BLaER1 treated with 17β-estradiol and CSF1 and Interleukin-3, amounts not matched to agents 10 nM and 100 nM (cell line): ENCODE measurements at regions not wholly inside any gene's neighbourhood (a gene's known extent, or its start where the extent isn't known, plus 50 kb on each side); places are given as distances from the start of the nearest gene placed in this dataset.

Experiments used
- H3K27ac ChIP-seq, 11 experiments: shearing (Covaris generic); formaldehyde crosslinking; 2 replicates each; pipeline ENCODE4 v1.8.1; 2022
- H3K27me3 ChIP-seq, 11 experiments: shearing (Covaris generic); formaldehyde crosslinking; 2 replicates each; pipeline ENCODE4 v1.8.1; 2022
- H3K36me3 ChIP-seq, 11 experiments: shearing (Covaris generic); formaldehyde crosslinking; 2 replicates each; pipeline ENCODE4 v1.8.1; 2022
- H3K4me1 ChIP-seq, 10 experiments: shearing (Covaris generic); formaldehyde crosslinking; 2 replicates each; pipeline ENCODE4 v1.8.1; 2022
- H3K4me2 ChIP-seq, 11 experiments: shearing (Covaris generic); formaldehyde crosslinking; 2 replicates each; pipeline ENCODE4 v1.8.1; 2022
- H3K4me3 ChIP-seq, 10 experiments: shearing (Covaris generic); formaldehyde crosslinking; 2 replicates each; pipeline ENCODE4 v1.8.1; 2022
- H3K9ac ChIP-seq, 11 experiments: shearing (Covaris generic); formaldehyde crosslinking; 2 replicates each; pipeline ENCODE4 v1.8.1; 2022
- H3K9me3 ChIP-seq, 11 experiments: shearing (Covaris generic); formaldehyde crosslinking; replicated peaks in 1 of 11; 2 replicates each; pipeline ENCODE4 v1.8.1; 2022
- H4K20me1 ChIP-seq, 11 experiments: shearing (Covaris generic); formaldehyde crosslinking; 2 replicates each; pipeline ENCODE4 v1.8.1; 2022
- Cebpa-rat ChIP-seq, 11 experiments: shearing (Covaris generic); IDR thresholded peaks; 2 replicates each; pipeline ENCODE4 v1.8.1; 2022

DNA sequence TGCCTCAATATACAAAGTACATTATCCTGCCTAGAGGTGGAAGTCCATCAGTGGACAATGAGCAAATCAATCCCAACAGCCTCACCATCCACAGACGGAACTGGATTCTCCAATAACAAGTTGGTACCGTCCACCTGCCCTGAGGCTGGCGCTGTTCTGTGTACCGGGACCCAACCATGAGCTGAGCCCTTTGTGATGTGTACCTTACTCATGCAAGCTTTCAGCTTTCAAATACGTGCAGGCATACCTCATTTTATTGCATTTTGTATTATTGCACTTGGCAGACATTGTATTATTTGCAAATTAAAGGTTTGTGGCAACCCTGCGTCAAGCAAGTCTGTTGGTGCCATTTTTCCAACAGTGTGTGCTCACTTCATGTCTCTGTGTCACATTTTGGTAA, 476.0 kb upstream of the MKI67 start:
- no peaks in the 10 kb centered on the region for H3K36me3 ChIP-seq
- no peaks in the 10 kb centered on the region for H3K4me1 ChIP-seq
- no peak overlapping the region for H3K27ac ChIP-seq
- no peak overlapping the region for H3K9ac ChIP-seq
- no peak overlapping the region for H3K4me3 ChIP-seq
- no peak for TF ChIP-seq Cebpa-rat (IDR thresholded peaks at IDR 0.05)
- no peaks in the 10 kb centered on the region for H4K20me1 ChIP-seq
- H3K4me2 ChIP-seq: no peak overlapping the region
- H3K9me3 ChIP-seq: peaks cover 0 to 23% (median 13%) of the 10 kb centered on the region in 11 experiments; a peak in 15 of 22 replicates
- no peaks in the 10 kb centered on the region for H3K27me3 ChIP-seq

DNA sequence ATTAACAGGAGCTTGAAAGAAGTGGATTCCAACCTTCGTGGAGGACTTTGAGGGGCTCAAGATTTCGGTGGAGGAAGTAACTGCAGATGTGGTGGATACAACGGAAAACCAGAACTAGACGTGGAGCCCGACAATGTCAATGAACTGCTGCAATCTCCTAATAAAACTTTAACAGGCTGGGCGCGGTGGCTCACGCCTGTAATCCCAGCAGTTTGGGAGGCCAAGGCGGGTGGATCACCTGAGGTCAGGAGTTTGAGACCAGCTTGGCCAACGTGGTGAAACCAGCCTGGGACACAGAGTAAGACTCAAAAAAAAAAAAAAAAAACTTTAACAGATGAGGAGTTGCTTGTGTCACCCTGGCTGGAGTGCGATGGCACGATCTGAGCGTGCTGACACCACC, 477.8 kb upstream of the MKI67 start:
- no peak overlapping the region for H3K4me2 ChIP-seq
- no peaks in the 10 kb centered on the region for H3K27me3 ChIP-seq
- H3K4me1 ChIP-seq: no peaks in the 10 kb centered on the region
- H3K9ac ChIP-seq: no peak overlapping the region
- no peaks in the 10 kb centered on the region for H3K36me3 ChIP-seq
- H3K27ac ChIP-seq: no peak overlapping the region
- no peak overlapping the region for H3K4me3 ChIP-seq
- H3K9me3 ChIP-seq: peaks cover 0 to 23% (median 13%) of the 10 kb centered on the region in 11 experiments; a peak in 15 of 22 replicates
- no peaks in the 10 kb centered on the region for H4K20me1 ChIP-seq
- TF ChIP-seq Cebpa-rat (IDR thresholded peaks at IDR 0.05): no peak

DNA sequence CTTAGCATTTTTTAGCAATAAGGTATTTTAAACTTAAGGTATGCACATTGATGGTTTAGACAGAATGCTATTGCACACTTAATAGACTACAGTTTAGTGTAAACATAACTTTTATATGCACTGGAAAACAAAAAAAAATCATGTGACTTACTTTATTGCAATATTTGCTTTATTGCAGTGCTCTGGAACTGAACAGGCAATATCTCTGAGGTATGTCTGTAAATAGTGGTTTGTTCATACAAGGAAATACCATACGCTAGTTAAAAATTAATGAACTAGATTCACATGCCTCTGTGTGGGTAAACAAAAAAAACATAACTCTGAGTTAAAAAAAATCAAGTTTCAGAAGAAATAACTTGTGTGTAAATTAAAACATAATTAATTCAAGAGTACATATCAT, 479.0 kb upstream of the MKI67 start:
- Histone ChIP-seq H3K9ac (no peak overlapping the region), H3K27me3 (no peaks in the 10 kb centered on the region), H3K4me3 (no peak overlapping the region), H3K27ac (no peak overlapping the region), H3K9me3 (peaks cover 0 to 23% (median 13%) of the 10 kb centered on the region in 11 experiments; a peak in 15 of 22 replicates), H4K20me1 (no peaks in the 10 kb centered on the region), H3K36me3 (no peaks in the 10 kb centered on the region), H3K4me2 (no peak overlapping the region), H3K4me1 (no peaks in the 10 kb centered on the region)
- TF ChIP-seq Cebpa-rat (IDR thresholded peaks at IDR 0.05): no peak

DNA sequence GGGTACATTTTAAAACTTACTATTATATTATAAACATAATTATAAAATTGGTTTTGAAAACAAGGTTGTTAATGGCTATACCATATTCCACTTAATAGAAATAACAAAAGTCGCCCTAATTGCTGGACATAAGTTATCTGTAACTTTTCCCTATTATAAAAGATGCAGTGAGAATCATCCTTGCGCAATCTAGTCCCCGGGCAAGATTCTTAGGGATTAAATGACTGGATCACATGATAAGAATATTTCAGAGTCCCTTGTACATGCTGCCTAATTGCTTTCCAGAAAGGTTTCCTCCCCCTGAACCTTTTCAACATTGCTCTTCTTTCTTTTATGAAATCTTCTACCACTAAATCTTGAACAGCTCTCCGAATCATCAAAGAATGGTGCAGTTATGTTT, 479.8 kb upstream of the MKI67 start:
- Histone ChIP-seq H4K20me1 (no peaks in the 10 kb centered on the region; a peak in 1 of 22 replicates), H3K9ac (no peak overlapping the region), H3K27me3 (no peaks in the 10 kb centered on the region), H3K4me3 (no peak overlapping the region), H3K27ac (no peak overlapping the region), H3K4me2 (no peak overlapping the region), H3K4me1 (no peaks in the 10 kb centered on the region), H3K9me3 (peaks cover 0 to 23% (median 13%) of the 10 kb centered on the region in 11 experiments; a peak in 15 of 22 replicates), H3K36me3 (no peaks in the 10 kb centered on the region)
- peak in 3 of 11 experiments; percentile 19 to 69 (median 50); a peak in 5 of 22 replicates for TF ChIP-seq Cebpa-rat (IDR thresholded peaks at IDR 0.05)

DNA sequence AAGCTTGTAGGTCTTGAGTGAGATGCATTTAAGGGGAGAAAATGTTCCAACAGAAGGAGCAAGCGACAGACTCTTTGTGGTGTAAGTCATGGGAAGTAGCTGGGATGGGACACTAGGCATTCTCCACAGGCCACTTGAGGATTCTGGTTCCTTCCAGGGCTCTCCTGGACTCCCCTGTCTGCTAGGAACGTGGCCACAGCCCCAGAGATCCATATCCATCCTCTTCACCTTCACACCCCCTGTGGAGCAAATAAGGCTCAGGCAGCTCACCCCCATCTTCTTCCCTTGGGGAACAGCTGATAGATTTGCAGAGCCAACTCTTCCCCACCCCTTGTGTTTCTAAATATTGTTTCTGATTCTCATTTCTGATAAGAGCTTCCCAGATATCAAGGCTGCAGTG, 482.6 kb upstream of the MKI67 start:
- Histone ChIP-seq H3K9me3 (peaks cover 0 to 7% (median 4%) of the 10 kb centered on the region in 11 experiments; a peak in 12 of 22 replicates), H3K9ac (no peak overlapping the region), H3K4me3 (no peak overlapping the region), H3K36me3 (no peaks in the 10 kb centered on the region), H3K27me3 (no peaks in the 10 kb centered on the region), H3K27ac (no peak overlapping the region), H3K4me2 (no peak overlapping the region), H4K20me1 (no peaks in the 10 kb centered on the region; a peak in 1 of 22 replicates), H3K4me1 (no peaks in the 10 kb centered on the region)
- TF ChIP-seq Cebpa-rat (IDR thresholded peaks at IDR 0.05): no peak

DNA sequence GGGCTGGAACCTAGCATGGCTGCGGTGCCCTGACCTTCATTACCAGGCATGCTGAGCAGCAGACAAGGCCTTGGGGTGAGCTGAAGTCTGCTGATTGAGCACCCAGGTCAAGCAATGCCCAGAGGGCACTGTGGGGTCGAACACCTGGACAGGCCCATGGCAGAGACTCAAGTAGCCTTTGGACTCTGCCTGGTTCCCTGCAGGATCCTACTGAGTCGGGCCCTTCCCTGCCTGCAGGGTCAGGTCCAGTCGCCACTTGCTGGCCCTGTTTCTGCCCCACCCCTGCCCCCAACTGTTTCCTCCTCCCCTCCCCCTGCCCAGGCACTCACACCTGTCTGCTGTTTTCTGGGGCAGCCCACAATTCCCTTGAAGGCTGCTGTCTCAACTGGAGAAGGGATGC, 483.2 kb upstream of the MKI67 start:
- Histone ChIP-seq H4K20me1 (no peaks in the 10 kb centered on the region; a peak in 1 of 22 replicates), H3K4me1 (no peaks in the 10 kb centered on the region), H3K27me3 (no peaks in the 10 kb centered on the region), H3K36me3 (no peaks in the 10 kb centered on the region), H3K27ac (no peak overlapping the region), H3K4me2 (no peak overlapping the region), H3K9ac (no peak overlapping the region), H3K9me3 (peaks cover 0 to under 1% (median 0%) of the 10 kb centered on the region in 11 experiments; a peak in 2 of 22 replicates), H3K4me3 (no peak overlapping the region)
- no peak for TF ChIP-seq Cebpa-rat (IDR thresholded peaks at IDR 0.05)

DNA sequence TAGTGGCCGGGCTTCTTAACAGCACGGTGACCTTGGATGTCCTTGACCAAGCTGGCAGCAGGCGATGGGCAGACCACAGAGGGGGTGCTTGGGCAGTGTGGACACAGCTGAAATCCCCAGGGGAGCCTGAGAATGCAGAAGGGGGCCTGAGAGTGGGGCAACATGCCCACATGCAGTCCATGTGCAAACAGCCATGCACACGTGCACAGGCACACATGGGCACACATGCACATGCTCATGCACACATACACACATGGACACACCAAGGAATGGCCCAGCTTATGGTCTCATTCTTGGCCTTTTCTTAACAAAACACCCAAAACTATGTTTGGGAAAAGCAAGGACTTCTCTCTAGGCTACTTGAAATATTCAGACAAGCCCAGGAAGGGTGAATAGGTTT, 483.9 kb upstream of the MKI67 start:
- Histone ChIP-seq H3K9ac (no peak overlapping the region), H3K27me3 (no peaks in the 10 kb centered on the region), H3K4me3 (no peak overlapping the region), H3K36me3 (no peaks in the 10 kb centered on the region), H3K4me1 (no peaks in the 10 kb centered on the region), H3K9me3 (no peaks in the 10 kb centered on the region), H3K27ac (no peak overlapping the region), H3K4me2 (no peak overlapping the region), H4K20me1 (no peaks in the 10 kb centered on the region; a peak in 1 of 22 replicates)
- TF ChIP-seq Cebpa-rat (IDR thresholded peaks at IDR 0.05): no peak

DNA sequence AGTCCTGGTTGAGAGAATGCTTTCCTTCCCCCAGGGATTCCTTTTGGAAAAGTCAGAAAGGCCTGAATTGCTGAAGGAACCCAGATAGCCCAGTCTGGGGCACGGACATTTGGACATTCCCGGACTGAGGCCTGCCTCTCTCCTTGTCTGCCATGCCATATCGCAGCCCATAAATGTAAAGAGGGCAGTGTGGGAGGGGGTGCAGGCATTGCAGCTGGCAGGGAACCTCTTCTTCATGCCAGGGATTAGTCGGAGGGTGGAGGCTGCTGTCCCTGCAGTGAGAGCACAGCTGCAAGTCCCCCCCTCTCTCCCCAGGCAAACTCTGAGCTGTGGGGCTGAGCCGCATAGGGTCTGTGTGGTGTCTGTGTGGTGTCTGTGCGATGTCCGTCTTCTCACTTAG, 486.0 kb upstream of the MKI67 start:
- Histone ChIP-seq H4K20me1 (no peaks in the 10 kb centered on the region; a peak in 1 of 22 replicates), H3K9ac (no peak overlapping the region), H3K27ac (no peak overlapping the region), H3K36me3 (no peaks in the 10 kb centered on the region), H3K4me1 (no peaks in the 10 kb centered on the region), H3K4me2 (no peak overlapping the region), H3K4me3 (no peak overlapping the region), H3K9me3 (peaks cover 0 to 7% (median 0%) of the 10 kb centered on the region in 11 experiments; a peak in 1 of 22 replicates), H3K27me3 (no peaks in the 10 kb centered on the region)
- TF ChIP-seq Cebpa-rat (IDR thresholded peaks at IDR 0.05): no peak

DNA sequence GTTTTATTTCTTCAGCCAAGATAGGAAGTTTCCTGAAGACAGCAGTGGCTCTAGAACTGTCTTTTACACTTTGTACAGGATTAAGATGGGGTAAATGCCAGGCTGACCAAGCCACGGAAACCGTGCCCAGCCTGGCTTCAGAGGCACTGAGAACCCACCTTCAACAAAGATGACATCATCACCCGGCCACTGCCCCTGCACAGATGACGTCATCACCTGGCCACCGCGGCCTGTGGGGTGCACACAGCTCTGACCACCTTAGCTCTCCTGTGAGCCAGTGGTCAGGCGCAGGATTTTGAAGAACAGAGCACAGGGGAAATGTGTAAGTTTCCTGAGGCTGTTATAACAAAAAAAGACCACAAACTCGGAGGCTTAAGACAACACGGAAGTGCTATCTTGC, 486.4 kb upstream of the MKI67 start:
- no peak overlapping the region for H3K27ac ChIP-seq
- no peak for TF ChIP-seq Cebpa-rat (IDR thresholded peaks at IDR 0.05)
- no peak overlapping the region for H3K9ac ChIP-seq
- H3K4me2 ChIP-seq: no peak overlapping the region
- no peaks in the 10 kb centered on the region for H3K4me1 ChIP-seq
- H3K27me3 ChIP-seq: no peaks in the 10 kb centered on the region
- H4K20me1 ChIP-seq: no peaks in the 10 kb centered on the region; a peak in 1 of 22 replicates
- H3K36me3 ChIP-seq: no peaks in the 10 kb centered on the region
- peaks cover 0 to 7% (median 0%) of the 10 kb centered on the region in 11 experiments; a peak in 1 of 22 replicates for H3K9me3 ChIP-seq
- H3K4me3 ChIP-seq: no peak overlapping the region

DNA sequence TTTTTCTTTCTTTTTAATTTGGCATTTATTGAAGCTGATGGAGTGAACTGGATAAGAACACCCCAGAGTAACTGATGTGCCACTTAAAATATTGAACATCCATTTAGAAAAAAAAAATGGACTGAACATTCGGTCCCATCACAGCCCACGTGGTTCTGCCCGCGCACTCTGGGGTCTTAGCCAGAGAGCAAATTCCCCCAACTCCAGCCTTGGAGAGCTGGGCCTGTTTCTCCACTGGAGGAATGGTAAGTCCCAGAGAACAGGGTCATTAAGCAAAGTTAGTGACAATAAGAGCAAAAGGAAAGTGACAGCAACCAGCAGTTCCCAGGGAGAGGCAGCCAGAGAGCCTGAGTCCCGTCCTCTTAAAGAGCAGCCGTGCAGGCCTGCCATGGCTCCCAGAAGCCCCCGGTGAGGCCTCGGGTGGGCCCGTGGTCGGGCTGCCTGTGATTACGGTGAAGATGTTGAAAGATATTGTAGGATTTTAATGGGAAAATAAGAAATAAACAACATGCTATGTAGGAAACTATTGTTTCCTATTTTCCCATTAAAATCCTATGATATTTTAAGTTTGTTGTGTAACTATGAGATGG, 487.9 kb upstream of the MKI67 start:
- no peak for TF ChIP-seq Cebpa-rat (IDR thresholded peaks at IDR 0.05)
- Histone ChIP-seq H3K4me1 (no peaks in the 10 kb centered on the region), H3K4me2 (no peak overlapping the region), H3K27ac (no peak overlapping the region), H3K27me3 (no peaks in the 10 kb centered on the region), H3K9me3 (peaks cover 0 to 7% (median 0%) of the 10 kb centered on the region in 11 experiments; a peak in 1 of 22 replicates), H3K9ac (no peak overlapping the region), H3K4me3 (no peak overlapping the region), H4K20me1 (no peaks in the 10 kb centered on the region; a peak in 1 of 22 replicates), H3K36me3 (no peaks in the 10 kb centered on the region)
